H1 (cell line): ENCODE measurements at regions not wholly inside any gene's neighbourhood (a gene's known extent, or its start where the extent isn't known, plus 50 kb on each side); places are given as distances from the start of the nearest gene placed in this dataset.

Experiments
- CTCF ChIA-PET: fragments of 300-600 bp; sonication (Branson Sonifier 250); formaldehyde crosslinking; loops from one replicate; lab custom pipeline; 2021; ENCODE audit not compliant: partially characterized antibody; lab: Charles Lee
- POLR2A ChIA-PET: fragments of 300-600 bp; sonication (Branson Sonifier 250); formaldehyde crosslinking; loops from one replicate; lab custom pipeline; 2021; ENCODE audit warnings: inconsistent platforms; ENCODE audit not compliant: partially characterized antibody; lab: Charles Lee
- DNase-seq, 2 experiments: peaks; one replicate each; pipeline versions ENCODE4 v3.0.0 to v3.0.0-alpha.2; 2010 to 2022; ENCODE audit warnings: low spot score in 2 of 2, low read depth in 1 of 2, mixed read lengths in 1 of 2
- FAIRE-seq: peaks from 2 replicates; lab custom pipeline; 2011; peaks lifted over from hg19 to GRCh38; lab: Jason Lieb, UNC
- H2AFZ ChIP-seq: 2 replicates; pipeline ENCODE4 v1.8.1; 2012; ENCODE audit warnings: low read length, inconsistent platforms
- H2AK5ac ChIP-seq: 2 replicates; pipeline ENCODE4 v1.6.1; 2013; ENCODE audit warnings: low read depth, low read length
- H2BK120ac ChIP-seq: replicated peaks from 2 replicates; pipeline ENCODE3; 2013; ENCODE audit warnings: low read depth, low read length, inconsistent platforms
- H2BK12ac ChIP-seq: 2 replicates; pipeline ENCODE4 v1.6.1; 2013; ENCODE audit warnings: low read depth, low read length
- H2BK15ac ChIP-seq: 2 replicates; pipeline ENCODE4 v1.6.1; 2013; ENCODE audit warnings: low read length
- H2BK20ac ChIP-seq: 2 replicates; pipeline ENCODE4 v1.6.1; 2013; ENCODE audit warnings: low read length
- H2BK5ac ChIP-seq: 2 replicates; pipeline ENCODE4 v1.6.1; 2013; ENCODE audit warnings: low read depth, low read length
- H3K14ac ChIP-seq: 2 replicates; pipeline ENCODE4 v1.6.1; 2013; ENCODE audit warnings: inconsistent platforms; ENCODE audit not compliant: insufficient read length
- H3K18ac ChIP-seq: 2 replicates; pipeline ENCODE4 v1.6.1; 2013; ENCODE audit warnings: low read length; ENCODE audit errors: extremely low read depth
- H3K23ac ChIP-seq: 2 replicates; pipeline ENCODE4 v1.6.1; 2013; ENCODE audit warnings: inconsistent platforms; ENCODE audit not compliant: insufficient read length
- H3K23me2 ChIP-seq: 2 replicates; pipeline ENCODE4 v1.6.1; 2013; ENCODE audit warnings: low read depth, low read length
- H3K27ac ChIP-seq: 2 replicates; pipeline ENCODE4 v1.6.1; 2011; ENCODE audit warnings: low read depth, low read length, inconsistent platforms
- H3K27me3 ChIP-seq, 4 experiments: replicated peaks in 1 of 4; 1 replicate in 1 of 4; 2 replicates in 3 of 4; pipeline versions ENCODE4 v1.6.1 to v1.8.1; 2011 to 2013; ENCODE audit warnings: low read length in 3 of 4, mild to moderate bottlenecking in 3 of 4, inconsistent platforms in 2 of 4, mixed read lengths in 2 of 4, moderate library complexity in 1 of 4; ENCODE audit not compliant: control insufficient read depth in 3 of 4, insufficient read depth in 3 of 4; ENCODE audit errors: extremely low read depth in 1 of 4
- H3K36me3 ChIP-seq, 4 experiments: 2 replicates each; pipeline versions ENCODE4 v1.6.1 to v1.8.1; 2011 to 2013; ENCODE audit warnings: mild to moderate bottlenecking in 4 of 4, low read length in 3 of 4, moderate library complexity in 2 of 4, control low read depth in 1 of 4, inconsistent platforms in 1 of 4; ENCODE audit not compliant: insufficient read depth in 4 of 4, control insufficient read depth in 2 of 4
- H3K4ac ChIP-seq: replicated peaks from 2 replicates; pipeline ENCODE3; 2013; ENCODE audit warnings: low read length, low read depth, mixed read lengths, inconsistent platforms; ENCODE audit not compliant: insufficient read length
- H3K4me1 ChIP-seq, 4 experiments: replicated peaks in 1 of 4; 1 replicate in 1 of 4; 2 replicates in 3 of 4; pipeline versions ENCODE4 v1.6.1 to v1.8.1; 2011 to 2013; ENCODE audit warnings: low read length in 3 of 4, inconsistent platforms in 2 of 4, mixed read lengths in 1 of 4; ENCODE audit not compliant: insufficient read depth in 4 of 4, control insufficient read depth in 3 of 4
- H3K4me2 ChIP-seq, 2 experiments: 2 replicates each; pipeline versions ENCODE4 v1.6.1 to v1.8.1; 2011 to 2013; ENCODE audit warnings: low read depth in 2 of 2, low read length in 2 of 2, control low read depth in 1 of 2, inconsistent platforms in 1 of 2, mild to moderate bottlenecking in 1 of 2; ENCODE audit not compliant: insufficient read depth in 1 of 2
- H3K4me3 ChIP-seq, 4 experiments: fragments of 200-600, 300-600 bp in 1 of 4; sonication (generic), shearing (Covaris generic), sonication (Bioruptor Twin) in 1 of 4; 2 replicates each; pipeline versions ENCODE4 v1.5.1 to v1.8.1; 2011 to 2016; ENCODE audit warnings: low read length in 4 of 4, low read depth in 3 of 4, control low read depth in 2 of 4, inconsistent platforms in 2 of 4, mild to moderate bottlenecking in 2 of 4, mixed read lengths in 1 of 4, moderate library complexity in 1 of 4; ENCODE audit not compliant: insufficient read depth in 2 of 4; ENCODE audit errors: extremely low read depth in 1 of 4
- H3K56ac ChIP-seq: replicated peaks from 2 replicates; pipeline ENCODE3; 2013; ENCODE audit warnings: low read depth, mild to moderate bottlenecking, mixed read lengths, low read length, inconsistent platforms; ENCODE audit not compliant: insufficient read length
- H3K79me1 ChIP-seq: 2 replicates; pipeline ENCODE4 v1.6.1; 2013; ENCODE audit warnings: low read depth, low read length, control low read depth
- H3K79me2 ChIP-seq, 2 experiments: 2 replicates each; pipeline versions ENCODE4 v1.6.1 to v1.8.1; 2012 to 2013; ENCODE audit warnings: low read length in 2 of 2, mild to moderate bottlenecking in 2 of 2, inconsistent platforms in 1 of 2; ENCODE audit not compliant: insufficient read depth in 2 of 2, control insufficient read depth in 1 of 2
- H3K9ac ChIP-seq, 4 experiments: replicated peaks in 1 of 4; 1 replicate in 1 of 4; 2 replicates in 3 of 4; pipeline versions ENCODE4 v1.6.1 to v1.8.1; 2011 to 2013; ENCODE audit warnings: low read depth in 3 of 4, low read length in 3 of 4, control low read depth in 2 of 4, mild to moderate bottlenecking in 2 of 4, moderate library complexity in 2 of 4, inconsistent platforms in 1 of 4; ENCODE audit errors: extremely low read depth in 1 of 4
- H3K9me3 ChIP-seq, 2 experiments: 2 replicates each; pipeline versions ENCODE4 v1.6.1 to v1.8.1; 2012 to 2013; ENCODE audit warnings: mild to moderate bottlenecking in 2 of 2, moderate library complexity in 2 of 2, control low read depth in 1 of 2, inconsistent platforms in 1 of 2, low read depth in 1 of 2, low read length in 1 of 2, mixed read lengths in 1 of 2; ENCODE audit not compliant: insufficient read depth in 2 of 2
- H4K20me1 ChIP-seq, 2 experiments: replicated peaks in 1 of 2; 2 replicates each; pipeline versions ENCODE3 to v1.8.1; 2011 to 2013; ENCODE audit warnings: inconsistent platforms in 2 of 2, low read length in 2 of 2, mild to moderate bottlenecking in 1 of 2; ENCODE audit not compliant: insufficient read depth in 2 of 2, control insufficient read depth in 1 of 2
- H4K5ac ChIP-seq: 2 replicates; pipeline ENCODE4 v1.6.1; 2013; ENCODE audit warnings: low read length, low read depth, mixed read lengths, inconsistent platforms; ENCODE audit not compliant: insufficient read length
- H4K8ac ChIP-seq: 2 replicates; pipeline ENCODE4 v1.8.0; 2013; ENCODE audit warnings: mild to moderate bottlenecking, moderate library complexity, low read length, inconsistent platforms; ENCODE audit not compliant: insufficient read depth; ENCODE audit errors: extremely low read depth
- H4K91ac ChIP-seq: replicated peaks from 2 replicates; pipeline ENCODE3; 2013; ENCODE audit warnings: low read length, mixed read lengths, inconsistent platforms; ENCODE audit not compliant: insufficient read length
- NRF1 ChIP-seq: IDR thresholded peaks from 2 replicates; pipeline ENCODE4 v1.6.1; 2011; ENCODE audit warnings: mild to moderate bottlenecking, low read depth, low read length, improper control_type of control experiment
- SRF ChIP-seq: IDR thresholded peaks from 2 replicates; pipeline ENCODE4 v1.6.1; 2011; ENCODE audit warnings: mild to moderate bottlenecking, low read depth, low read length, moderate library complexity
- TAF7 ChIP-seq: optimal IDR thresholded peaks from 2 replicates; pipeline ENCODE3; 2011; ENCODE audit warnings: low read depth, mild to moderate bottlenecking, inconsistent platforms, low read length, moderate library complexity, borderline replicate concordance
- WGBS, 2 experiments: shearing (Covaris generic) in 1 of 2; methylation state at CpG; one replicate each; pipeline versions ENCODE4 v1.1.6 to v1.1.7; 2013 to 2015; ENCODE audit warnings: low lambda C conversion rate in 2 of 2, mixed read lengths in 2 of 2, inconsistent platforms in 1 of 2, low coverage in 1 of 2, missing lambda C conversion rate in 1 of 2; ENCODE audit not compliant: insufficient replicate concordance in 2 of 2, insufficient coverage in 1 of 2, insufficient read length in 1 of 2; ENCODE audit errors: extremely low coverage in 1 of 2, missing lambda C conversion rate in 1 of 2; 5-methylcytosine and 5-hydroxymethylcytosine counted together

- Histone ChIP-seq H3K14ac (no peak overlapping the region), H3K27ac (no peak overlapping the region), H3K56ac (no peak overlapping the region), H2AFZ (no peak overlapping the region), H3K9me3 (no peaks in the 10 kb centered on the region), H3K79me1 (peaks cover 3% of the 10 kb centered on the region; the same call in 1 of the 2 replicates), H2BK5ac (peak overlapping the region; percentile 60; the same call in 1 of the 2 replicates), H3K4ac (no peak overlapping the region), H2BK12ac (no peak overlapping the region)
- no peak for DNase-seq
- CTCF ChIA-PET = interaction anchor here (0.6 to 1.2 kb wide), 3 partner anchors 15 to 798 kb away, joined by 3 to 6 read pairs (median 4); no protein-coding TSS in a partner anchor
- TF ChIP-seq TAF7 (no peak), NRF1 (no peak), SRF (no peak)
- TF ChIP-seq, all 59 proteins: peak for 0
- Histone ChIP-seq H4K20me1 (no peaks in the 10 kb centered on the region), H4K5ac (no peak overlapping the region), H3K23me2 (no peaks in the 10 kb centered on the region; the same call in 1 of the 2 replicates), H3K23ac (no peak overlapping the region), H3K4me3 (no peak overlapping the region), H3K4me1 (peaks cover 2 to 25% (median 13%) of the 10 kb centered on the region in 4 experiments), H4K8ac (no peak overlapping the region), H3K79me2 (peaks cover 0 to 89% of the 10 kb centered on the region in 2 experiments; a peak in 3 of 4 replicates), H3K4me2 (no peak overlapping the region), H3K9ac (no peak overlapping the region), H3K27me3 (no peaks in the 10 kb centered on the region), H2BK15ac (no peak overlapping the region), H3K18ac (no peak overlapping the region), H2BK20ac (no peak overlapping the region), H2BK120ac (no peak overlapping the region), H2AK5ac (peak overlapping the region; percentile 54; the same call in 1 of the 2 replicates), H3K36me3 (no peaks in the 10 kb centered on the region), H4K91ac (no peak overlapping the region)
- 89 to 100% methylated on average over 1 to 3 of the region's 3 CpGs for WGBS, 2 experiments
- POLR2A ChIA-PET = interaction anchor here (0.7 kb wide), 1 partner anchor 39 kb away, joined by 8 read pairs; no protein-coding TSS in a partner anchor
- no peak for FAIRE-seq
These were observed 57.1 kb upstream of the MACF1 start for GRCh38 chr1:39147099-39148025.
